ENCODE measurements at regions not wholly inside any gene's neighbourhood (a gene's known extent, or its start where the extent isn't known, plus 50 kb on each side); places are given as distances from the start of the nearest gene placed in this dataset.
A peak's percentile ranks its signal among the peaks of the same experiment; 100 is the strongest.

DNA sequence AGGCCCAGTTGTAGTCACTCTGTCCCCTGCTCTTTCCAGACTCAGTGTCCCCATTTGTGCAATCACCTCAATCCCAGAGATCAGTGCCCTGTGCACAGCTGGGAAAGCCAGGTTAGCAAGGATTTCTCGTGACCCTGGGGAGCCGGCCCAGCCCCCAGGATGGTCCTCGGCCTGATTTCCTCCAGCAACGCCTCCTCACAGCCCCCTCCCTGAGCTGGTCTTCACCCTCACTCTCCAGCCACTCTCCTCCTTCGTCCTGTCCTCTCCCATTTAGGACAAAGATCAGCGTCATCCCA, 194.8 kb upstream of the C14orf180 start:
- peak overlapping the region; percentile 69 to 88 for H3K27ac ChIP-seq

DNA sequence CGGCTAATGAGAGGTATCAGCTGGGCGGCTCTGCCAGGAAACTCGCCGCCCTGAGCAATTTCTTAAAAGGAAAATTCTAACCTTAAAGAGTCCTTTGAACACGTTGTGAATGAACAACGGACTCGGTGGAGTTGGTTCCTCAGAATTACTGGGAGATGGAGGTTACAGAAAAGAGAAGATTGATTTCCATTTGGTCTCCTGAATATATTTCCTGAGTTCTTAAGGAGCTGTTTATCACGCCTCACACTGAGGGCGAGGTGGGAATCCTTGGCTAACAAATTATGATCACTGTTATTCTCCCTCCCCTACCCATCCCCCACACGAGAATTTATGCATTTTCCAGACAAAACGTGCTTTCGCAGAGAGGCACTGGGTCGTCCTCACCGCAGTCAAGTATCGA, 194.5 kb upstream of the C14orf180 start:
- in situ Hi-C loops (cut with MboI; ENCODE audit: low pct_unique_long_range_greater_than_20kb in 2 of 9, low sequenced_read_pairs in 9 of 9, unreplicated experiment in 9 of 9) = no loop called here
- ATAC-seq (replicated peaks in 6 of 8) = peak in 4 of 8 experiments; percentile 1 to 48 (median 22)
- peak overlapping the region; percentile 69 to 88 for H3K27ac ChIP-seq
- H3K4me1 ChIP-seq (replicated peaks in 1 of 2) = peaks cover 47 to 60% of the 10 kb centered on the region in 2 donors
- no peak overlapping the region for H3K4me3 ChIP-seq
- WGBS, 10 experiments = 16 to 82% (median 43%) methylated on average over 2 to 15 of the region's 15 CpGs; no CpG with 5 or more reads in 2 of the 10 experiments

More for the DNA sequence above, 194.8 kb upstream of the C14orf180 start:
- 20 to 70% (median 20%) methylated on average over 1 to 2 of the region's 6 CpGs; no CpG with 5 or more reads in 7 of the 10 experiments for WGBS, 10 experiments
- Histone ChIP-seq H3K4me3 (no peak overlapping the region), H3K4me1 (replicated peaks in 1 of 2) (peaks cover 47 to 58% of the 10 kb centered on the region in 2 donors)
- in situ Hi-C loops (cut with MboI; ENCODE audit: low pct_unique_long_range_greater_than_20kb in 2 of 9, low sequenced_read_pairs in 9 of 9, unreplicated experiment in 9 of 9) = no loop called here
- peak in 3 of 8 experiments; percentile 3 to 38 (median 9) for ATAC-seq (replicated peaks in 6 of 8)

- no peak overlapping the region for H3K4me3 ChIP-seq
- peaks cover 47 to 60% of the 10 kb centered on the region in 2 donors for H3K4me1 ChIP-seq (replicated peaks in 1 of 2)
- in situ Hi-C loops (cut with MboI; ENCODE audit: low pct_unique_long_range_greater_than_20kb in 2 of 9, low sequenced_read_pairs in 9 of 9, unreplicated experiment in 9 of 9) = no loop called here
- 20 to 80% (median 44%) methylated on average over 3 to 9 of the region's 20 CpGs; no CpG with 5 or more reads in 4 of the 10 experiments for WGBS, 10 experiments
- H3K27ac ChIP-seq = peak overlapping the region; percentile 69 to 88
- peak in 1 of 8 experiments; percentile 2 for ATAC-seq (replicated peaks in 6 of 8)
These were observed 193.9 kb upstream of the C14orf180 start for GRCh38 chr14:104385531-104386101.

- 17 to 89% (median 68%) methylated on average over 2 to 11 of the region's 26 CpGs; no CpG with 5 or more reads in 3 of the 10 experiments for whole genome bisulfite sequencing, 10 experiments
- H3K4me3 ChIP-seq = no peak overlapping the region
- peak in 2 of 8 experiments; percentile 15 to 36 for ATAC-seq (replicated peaks in 6 of 8)
- peak overlapping the region; percentile 20 to 22 for H3K27ac ChIP-seq
- in situ Hi-C loops (cut with MboI; ENCODE audit: low pct_unique_long_range_greater_than_20kb in 2 of 9, low sequenced_read_pairs in 9 of 9, unreplicated experiment in 9 of 9) = no loop called here
- peaks cover 47 to 62% of the 10 kb centered on the region in 2 donors for H3K4me1 ChIP-seq (replicated peaks in 1 of 2)
These were observed 193.3 kb upstream of the C14orf180 start for GRCh38 chr14:104386151-104386841.

- ATAC-seq (replicated peaks in 6 of 8) = no peak
- Histone ChIP-seq H3K4me1 (replicated peaks in 1 of 2) (peaks cover 56 to 72% of the 10 kb centered on the region in 2 donors), H3K27ac (no peak overlapping the region), H3K4me3 (no peak overlapping the region)
- in situ Hi-C loops (cut with MboI; ENCODE audit: low pct_unique_long_range_greater_than_20kb in 2 of 9, low sequenced_read_pairs in 9 of 9, unreplicated experiment in 9 of 9) = no loop called here
- WGBS, 10 experiments = 53 to 100% (median 63%) methylated on average over 2 to 10 of the region's 25 CpGs; no CpG with 5 or more reads in 3 of the 10 experiments
These were observed 192.2 kb upstream of the C14orf180 start for GRCh38 chr14:104387022-104388010.

DNA sequence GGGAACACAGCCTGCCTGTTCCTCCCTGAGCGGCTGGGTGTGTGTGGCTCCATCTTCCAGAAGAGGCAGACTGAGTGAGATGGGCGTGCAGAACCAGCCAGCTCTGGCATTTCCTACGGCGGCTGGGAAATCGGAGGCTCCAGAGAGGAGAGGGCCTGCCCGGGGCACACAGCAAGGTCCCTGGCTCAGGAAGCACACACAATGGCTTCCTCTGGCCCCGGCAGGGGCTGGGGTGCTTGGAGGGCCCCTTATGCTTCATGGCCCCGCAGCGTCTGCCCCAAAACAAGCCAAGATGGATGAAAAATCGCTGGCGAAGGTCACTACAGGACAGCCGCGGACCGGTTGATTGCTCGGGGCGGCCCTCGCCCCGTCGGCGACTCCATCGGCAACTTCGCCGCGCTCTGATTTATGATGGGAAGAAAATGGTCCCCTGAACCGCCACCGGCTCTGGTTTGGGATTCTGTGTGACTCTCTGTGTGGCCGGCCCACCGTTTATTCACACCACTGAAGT, 191.5 kb upstream of the C14orf180 start:
- H3K27ac ChIP-seq = no peak overlapping the region
- no peak overlapping the region for H3K4me3 ChIP-seq
- in situ Hi-C loops (cut with MboI; ENCODE audit: low pct_unique_long_range_greater_than_20kb in 2 of 9, low sequenced_read_pairs in 9 of 9, unreplicated experiment in 9 of 9) = no loop called here
- 40 to 81% (median 78%) methylated on average over 1 to 14 of the region's 28 CpGs; no CpG with 5 or more reads in 4 of the 10 experiments for WGBS, 10 experiments
- ATAC-seq (replicated peaks in 6 of 8) = no peak
- peaks cover 49 to 69% of the 10 kb centered on the region in 2 donors for H3K4me1 ChIP-seq (replicated peaks in 1 of 2)

GRCh38 chr14:104388541-104389325, 190.8 kb upstream of the C14orf180 start:
- in situ Hi-C loops (cut with MboI; ENCODE audit: low pct_unique_long_range_greater_than_20kb in 2 of 9, low sequenced_read_pairs in 9 of 9, unreplicated experiment in 9 of 9) = no loop called here
- no peak for ATAC-seq (replicated peaks in 6 of 8)
- 73 to 92% (median 90%) methylated on average over 2 to 8 of the region's 28 CpGs; no CpG with 5 or more reads in 6 of the 10 experiments for WGBS, 10 experiments
- Histone ChIP-seq H3K4me3 (no peak overlapping the region), H3K4me1 (replicated peaks in 1 of 2) (peaks cover 46 to 68% of the 10 kb centered on the region in 2 donors), H3K27ac (no peak overlapping the region)

GRCh38 chr14:104389326-104390220, 190.0 kb upstream of the C14orf180 start:
- Histone ChIP-seq H3K4me3 (no peak overlapping the region), H3K27ac (no peak overlapping the region), H3K4me1 (replicated peaks in 1 of 2) (peaks cover 46 to 68% of the 10 kb centered on the region in 2 donors)
- ATAC-seq (replicated peaks in 6 of 8) = no peak
- in situ Hi-C loops (cut with MboI; ENCODE audit: low pct_unique_long_range_greater_than_20kb in 2 of 9, low sequenced_read_pairs in 9 of 9, unreplicated experiment in 9 of 9) = no loop called here
- WGBS, 10 experiments = 67 to 95% (median 80%) methylated on average over 2 to 16 of the region's 28 CpGs; no CpG with 5 or more reads in 4 of the 10 experiments

GRCh38 chr14:104390221-104390931, 189.2 kb upstream of the C14orf180 start:
- in situ Hi-C loops (cut with MboI; ENCODE audit: low pct_unique_long_range_greater_than_20kb in 2 of 9, low sequenced_read_pairs in 9 of 9, unreplicated experiment in 9 of 9) = no loop called here
- Histone ChIP-seq H3K27ac (no peak overlapping the region), H3K4me3 (no peak overlapping the region), H3K4me1 (replicated peaks in 1 of 2) (peaks cover 42 to 68% of the 10 kb centered on the region in 2 donors)
- ATAC-seq (replicated peaks in 6 of 8) = no peak
- 30 to 97% (median 56%) methylated on average over 3 to 14 of the region's 27 CpGs; no CpG with 5 or more reads in 4 of the 10 experiments for WGBS, 10 experiments

GRCh38 chr14:104390941-104391901, 188.3 kb upstream of the C14orf180 start:
- in situ Hi-C loops (cut with MboI; ENCODE audit: low pct_unique_long_range_greater_than_20kb in 2 of 9, low sequenced_read_pairs in 9 of 9, unreplicated experiment in 9 of 9) = no loop called here
- Histone ChIP-seq H3K4me3 (no peak overlapping the region), H3K27ac (no peak overlapping the region), H3K4me1 (replicated peaks in 1 of 2) (peaks cover 34 to 59% of the 10 kb centered on the region in 2 donors)
- 0 to 100% (median 70%) methylated on average over 1 to 19 of the region's 33 CpGs; no CpG with 5 or more reads in 1 of the 10 experiments for WGBS, 10 experiments
- ATAC-seq (replicated peaks in 6 of 8) = peak in 5 of 8 experiments; percentile 14 to 53 (median 42)

Measured in motor neuron (in vitro differentiated cells).